GM21390 (cell line): ENCODE measurements at regions not wholly inside any gene's neighbourhood (a gene's known extent, or its start where the extent isn't known, plus 50 kb on each side); places are given as distances from the start of the nearest gene placed in this dataset.
"Not testable (repeated sequence)": the region's sequence is repeated elsewhere in the genome, so short reads cannot be mapped to it uniquely, and the experiment has no call there.

Experiments
- ATAC-seq: cut with Tn5 transposase; IDR thresholded peaks from one replicate; pipeline ENCODE4 v1.9.1; 2021; ENCODE audit not compliant: unreplicated experiment

GRCh38 chr16:86072328-86073102, 173.6 kb downstream of the IRF8 start:
- no peak for ATAC-seq

GRCh38 chr16:86073103-86073625, 174.2 kb downstream of the IRF8 start:
- ATAC-seq, result no peak

DNA sequence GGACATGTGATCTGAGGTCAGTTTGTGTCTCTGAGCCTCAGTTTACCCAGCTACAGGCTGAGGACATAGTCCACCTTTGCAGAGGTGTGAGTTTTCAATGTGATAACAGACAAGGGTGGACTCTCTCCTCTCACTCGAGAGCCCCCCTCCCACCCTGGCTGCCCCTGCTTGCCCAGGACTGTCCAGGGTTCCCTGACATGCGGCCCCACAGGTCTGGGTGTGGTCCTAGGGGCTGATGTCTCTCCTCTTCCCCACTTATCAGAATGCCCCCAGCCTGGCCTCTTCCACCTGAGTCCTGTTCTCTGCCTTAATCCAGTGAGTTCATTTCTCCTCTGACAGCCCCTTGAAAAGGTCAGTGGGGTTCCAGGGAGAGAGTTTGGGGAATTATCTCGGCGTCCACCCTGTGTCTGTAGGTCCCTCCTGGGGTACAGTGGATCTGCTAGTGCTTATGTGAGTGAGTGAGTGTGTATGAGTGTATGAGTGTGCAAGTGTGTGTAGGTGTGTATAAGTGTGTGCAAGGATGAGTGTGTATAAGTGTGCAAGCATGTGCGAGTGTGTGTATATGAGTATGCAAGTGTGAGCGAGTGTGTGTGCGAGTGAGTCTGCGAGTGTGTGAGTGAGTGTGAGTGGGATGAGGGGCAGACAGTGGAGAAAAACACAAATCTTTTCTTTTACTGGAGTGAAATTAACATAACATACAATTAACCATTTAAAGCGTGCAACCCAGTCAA, 175.0 kb downstream of the IRF8 start:
- ATAC-seq, result no peak

GRCh38 chr16:86074651-86075487, 175.9 kb downstream of the IRF8 start:
- no peak for ATAC-seq

DNA sequence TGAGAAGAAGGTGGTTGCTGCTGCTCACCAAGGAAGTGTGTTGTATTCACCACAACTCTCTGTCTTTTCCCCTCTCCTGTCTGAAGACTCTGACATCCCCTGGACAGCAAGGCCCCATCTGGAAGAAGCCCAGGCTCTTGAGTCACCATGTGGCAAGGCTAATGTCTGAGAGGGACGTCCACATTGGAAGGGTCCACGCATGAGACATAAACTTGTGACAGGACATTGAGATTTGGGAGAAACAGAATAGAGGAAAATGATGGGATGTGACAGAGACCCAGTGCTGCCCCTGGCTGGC, 176.5 kb downstream of the IRF8 start:
- ATAC-seq, result no peak

DNA sequence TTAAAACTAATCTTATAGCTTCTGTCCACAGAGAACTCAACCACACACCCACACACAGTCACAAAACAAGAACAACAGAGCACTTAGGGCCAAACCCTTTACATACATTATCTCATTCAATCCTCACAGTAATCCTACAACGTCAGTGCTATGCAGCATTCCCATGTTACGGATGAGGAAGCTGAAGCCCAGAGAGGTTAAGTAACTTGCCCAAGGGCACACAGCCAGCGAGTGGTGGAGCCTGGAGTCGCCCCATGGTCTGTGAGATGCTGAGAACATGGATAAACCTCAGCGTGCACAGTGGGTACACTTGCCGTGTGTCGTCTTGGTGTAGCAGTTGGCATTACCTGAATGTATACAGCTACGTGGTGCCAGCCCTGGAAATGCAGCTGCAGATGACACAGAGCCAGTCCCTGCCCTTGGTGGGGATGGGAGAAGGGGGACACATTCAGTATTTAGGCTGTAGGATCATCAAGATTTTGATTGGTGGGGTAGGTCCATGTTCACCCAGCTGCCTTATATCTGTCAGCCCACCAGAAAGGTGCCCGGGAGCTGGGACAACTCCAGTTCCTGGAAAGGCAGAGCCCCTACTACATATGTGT, 177.0 kb downstream of the IRF8 start:
- no peak for ATAC-seq

GRCh38 chr16:86076606-86077005, 177.6 kb downstream of the IRF8 start:
- ATAC-seq, result no peak

DNA sequence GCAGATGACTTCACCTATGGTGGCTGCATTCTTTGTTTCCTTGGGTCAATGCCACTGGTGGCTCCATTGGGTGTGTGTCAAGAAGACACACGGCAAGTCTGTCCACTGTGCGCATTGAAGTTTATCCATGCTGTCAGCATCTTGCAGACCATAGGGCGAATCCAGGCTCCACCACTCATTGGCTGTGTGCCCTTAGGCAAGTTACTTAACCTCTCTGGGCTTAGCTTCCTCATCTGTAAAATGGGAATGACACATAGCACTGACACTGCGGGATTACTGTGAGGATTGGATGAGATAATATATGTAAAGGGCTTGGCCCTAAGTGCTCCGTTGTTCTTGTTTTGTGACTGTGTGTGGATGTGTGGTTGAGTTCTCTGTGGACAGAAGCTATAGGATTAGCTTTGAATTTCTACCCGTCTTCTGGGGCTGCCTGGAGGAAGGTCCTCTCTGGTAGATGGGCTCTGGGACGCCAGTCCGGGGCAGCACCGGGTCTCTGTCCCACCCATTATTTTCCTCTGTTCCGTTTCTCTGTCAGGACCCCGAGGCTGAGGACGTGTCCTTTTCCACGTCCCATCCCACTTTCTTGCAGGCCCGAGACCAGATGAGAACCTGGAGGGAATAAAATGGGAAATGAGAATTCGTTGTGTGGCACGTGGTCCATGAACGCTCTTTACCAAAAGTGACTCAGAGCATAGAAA, 178.4 kb downstream of the IRF8 start:
- no peak for ATAC-seq

DNA sequence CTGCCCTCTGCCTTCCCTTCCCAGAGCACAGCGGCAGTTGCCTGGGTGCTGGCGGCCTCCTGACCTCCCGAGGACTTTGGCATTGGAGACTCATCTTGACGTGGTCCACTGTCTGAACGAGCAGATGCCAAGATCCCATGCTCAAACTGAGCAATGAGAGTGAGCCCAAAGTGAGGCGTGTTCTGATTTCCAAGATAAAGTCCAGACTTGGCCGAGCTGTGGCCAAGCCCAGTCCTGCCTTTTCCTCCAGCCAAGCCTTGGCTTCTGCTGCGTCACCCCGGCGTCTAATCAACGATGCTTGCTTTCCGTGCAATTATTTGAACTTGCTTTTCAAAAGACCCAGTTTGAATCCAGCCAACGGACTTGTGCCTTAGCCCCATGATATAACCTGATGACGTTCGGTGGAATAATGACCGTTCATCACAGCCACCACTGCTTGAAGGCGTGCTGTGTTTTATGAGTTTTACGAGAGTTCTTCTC, 179.2 kb downstream of the IRF8 start:
- ATAC-seq, result no peak

DNA sequence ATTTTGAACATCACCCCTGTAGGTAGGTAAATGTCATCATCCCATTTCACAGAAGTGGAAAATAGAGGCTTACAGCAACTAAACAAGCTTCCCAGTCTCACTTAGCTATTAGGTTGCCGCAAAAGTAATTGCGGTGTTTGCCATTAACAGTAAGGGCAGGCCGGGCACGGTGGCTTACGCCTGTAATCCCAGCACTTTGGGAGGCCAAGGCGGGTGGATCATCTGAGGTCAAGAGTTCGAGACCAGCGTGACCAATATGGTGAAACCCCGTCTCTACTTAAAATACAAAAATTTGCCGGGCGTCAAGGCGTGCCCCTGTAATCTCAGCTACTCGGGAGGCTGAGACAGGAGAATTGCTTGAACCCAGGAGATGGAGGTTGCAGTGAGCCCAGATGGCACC, 179.7 kb downstream of the IRF8 start:
- not testable (repeated sequence) for ATAC-seq

GRCh38 chr16:86079255-86079885, 180.4 kb downstream of the IRF8 start:
- ATAC-seq, result no peak

DNA sequence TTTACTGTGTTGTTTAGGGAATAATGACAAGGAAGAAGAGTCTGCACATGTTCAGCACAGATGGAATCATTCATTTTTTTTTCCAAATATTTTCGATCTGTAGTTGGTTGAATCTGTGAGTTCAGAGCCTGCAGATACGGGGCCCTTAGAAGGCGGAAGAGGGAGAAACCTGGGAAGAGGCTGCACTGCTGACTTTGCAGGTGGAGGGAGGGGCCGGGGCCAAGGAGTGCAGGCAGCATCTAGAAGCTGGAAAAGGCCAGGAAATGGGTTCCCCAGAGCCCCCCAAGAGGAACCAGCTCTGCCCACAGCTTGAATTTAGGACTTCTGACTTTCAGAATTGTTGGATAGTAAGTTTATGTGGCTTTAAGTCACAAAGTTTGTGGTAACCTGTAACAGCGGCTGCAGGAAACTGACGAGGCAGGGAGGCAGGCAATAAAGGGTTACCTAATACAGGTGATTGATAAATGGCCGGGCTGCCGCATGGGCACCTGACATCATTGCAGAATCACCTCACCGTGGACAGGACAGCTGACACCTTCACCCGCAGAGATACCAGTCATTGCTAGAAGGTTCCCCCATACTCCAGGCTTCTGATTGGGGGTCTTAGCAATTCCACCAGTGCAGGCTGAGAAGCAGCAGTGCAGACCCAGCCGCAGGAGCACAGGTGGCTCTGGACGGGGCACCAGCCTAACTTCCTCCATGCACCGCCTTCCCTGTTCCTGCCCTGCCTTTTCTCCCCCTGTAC, 181.3 kb downstream of the IRF8 start:
- ATAC-seq, result no peak

GRCh38 chr16:86080982-86081381, 182.0 kb downstream of the IRF8 start:
- no peak for ATAC-seq

- no peak for ATAC-seq
Observed at GRCh38 chr16:86082418-86083030, 183.6 kb downstream of the IRF8 start.

DNA sequence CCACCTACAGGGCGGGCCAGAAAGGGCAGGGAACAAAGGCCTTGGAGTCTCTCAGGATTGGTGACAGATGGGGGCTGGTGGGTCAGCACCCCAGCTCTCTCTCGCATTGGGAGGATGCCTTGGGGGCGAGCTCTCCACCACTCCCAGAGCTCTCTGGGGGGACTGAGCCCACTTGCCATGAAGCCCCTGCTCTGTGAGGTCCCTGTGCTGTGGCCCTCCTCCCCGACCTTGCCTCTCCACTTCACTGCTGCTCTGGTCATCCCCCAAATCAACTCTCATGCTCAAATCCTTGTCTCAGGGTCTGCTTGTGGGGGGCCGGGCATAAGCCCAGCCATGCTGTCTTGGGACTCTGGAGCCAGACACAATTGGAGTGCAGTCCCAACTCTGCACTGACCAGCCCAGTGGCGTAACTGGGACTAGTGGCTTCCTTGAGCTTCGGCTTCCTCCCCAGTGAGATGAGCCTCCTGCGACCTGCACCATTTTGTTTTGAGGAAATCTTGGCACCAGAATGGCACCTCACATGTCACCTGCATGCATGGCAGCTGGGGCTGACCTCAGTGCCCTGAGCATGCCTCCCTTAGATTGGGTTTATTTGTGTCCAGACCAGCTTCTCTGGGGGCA, 184.5 kb downstream of the IRF8 start:
- ATAC-seq, result no peak

- ATAC-seq, result no peak
Observed at GRCh38 chr16:86085161-86085611, 186.2 kb downstream of the IRF8 start.

DNA sequence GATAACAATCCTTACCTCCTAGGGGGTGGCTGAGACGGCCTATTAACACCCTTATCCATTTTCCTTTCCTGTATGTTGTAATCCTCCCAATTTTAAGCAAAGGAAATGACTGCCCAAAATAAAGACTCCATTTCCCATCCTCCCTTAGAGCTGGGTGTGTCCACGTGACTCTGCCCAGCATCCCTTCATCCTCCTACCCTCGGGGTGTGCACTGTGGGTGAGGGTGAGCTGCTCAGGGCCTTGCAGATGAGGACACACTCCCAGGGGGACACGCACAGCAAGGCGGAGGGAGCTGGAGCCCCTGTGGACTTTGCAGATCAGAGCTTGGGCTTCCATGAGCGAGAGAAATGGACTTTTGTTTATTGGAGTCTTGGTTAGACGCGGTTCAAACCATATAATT, 186.8 kb downstream of the IRF8 start:
- no peak for ATAC-seq

GRCh38 chr16:86086471-86086870, 187.5 kb downstream of the IRF8 start:
- no peak for ATAC-seq
